IMR-90 (cell line): ENCODE measurements at regions not wholly inside any gene's neighbourhood (a gene's known extent, or its start where the extent isn't known, plus 50 kb on each side); places are given as distances from the start of the nearest gene placed in this dataset.

Experiments
- ATAC-seq: fragments of 200-7000 bp; cut with Tn5 transposase; 2 replicates; pipeline ENCODE4 v1.9.1; 2020; ENCODE audit warnings: low read depth, mild to moderate bottlenecking, moderate library complexity
- BruUV-seq: library from RNA; stranded (reverse); fragments of 400-500 nt; replicated peaks from 2 replicates; lab custom pipeline; 2021; lab: Mats Ljungman, UMichigan
- CTCF ChIA-PET: fragments of 300-600 bp; formaldehyde crosslinking; extraction: SDS; loops from one replicate; lab custom pipeline; 2021; ENCODE audit warnings: antibody characterized with exemption; lab: Yijun Ruan, JAX
- POLR2A ChIA-PET: fragments of 300-600 bp; sonication (Branson Sonifier 250); formaldehyde crosslinking; loops from one replicate; lab custom pipeline; 2022; ENCODE audit warnings: antibody characterized with exemption; ENCODE audit not compliant: unreplicated experiment; lab: Charles Lee
- DNase-seq: peaks from one replicate; pipeline ENCODE4 v3.0.0; 2013
- H2AFZ ChIP-seq: replicated peaks from 2 replicates; pipeline ENCODE3; 2013; ENCODE audit warnings: low read length, mild to moderate bottlenecking; ENCODE audit not compliant: poor library complexity
- H2AK5ac ChIP-seq: 2 replicates; pipeline ENCODE4 v1.6.1; 2013; ENCODE audit warnings: low read depth, low read length, inconsistent platforms
- H2AK9ac ChIP-seq: replicated peaks from 2 replicates; pipeline ENCODE3; 2013; ENCODE audit warnings: mild to moderate bottlenecking, low read depth, low read length, moderate library complexity; ENCODE audit not compliant: poor library complexity
- H2BK120ac ChIP-seq: 2 replicates; pipeline ENCODE4 v1.6.1; 2013; ENCODE audit warnings: low read depth, low read length, inconsistent platforms
- H2BK15ac ChIP-seq: 3 replicates; pipeline ENCODE4 v1.6.1; 2013; ENCODE audit warnings: low read depth, low read length, inconsistent platforms
- H2BK20ac ChIP-seq: 2 replicates; pipeline ENCODE4 v1.6.1; 2013; ENCODE audit warnings: low read depth, mild to moderate bottlenecking, inconsistent platforms, low read length, moderate library complexity
- H2BK5ac ChIP-seq: 2 replicates; pipeline ENCODE4 v1.6.1; 2013; ENCODE audit warnings: mild to moderate bottlenecking, low read depth, low read length, inconsistent platforms; ENCODE audit not compliant: poor library complexity, severe bottlenecking
- H3K14ac ChIP-seq: replicated peaks from 2 replicates; pipeline ENCODE4 v1.6.1; 2013; ENCODE audit warnings: low read depth, low read length, inconsistent platforms
- H3K18ac ChIP-seq: 2 replicates; pipeline ENCODE4 v1.6.1; 2013; ENCODE audit warnings: low read depth, low read length, control low read depth
- H3K23ac ChIP-seq: 2 replicates; pipeline ENCODE4 v1.6.1; 2013; ENCODE audit warnings: low read depth, low read length, inconsistent platforms
- H3K27ac ChIP-seq: 2 replicates; pipeline ENCODE4 v1.5.1; 2013; ENCODE audit warnings: mild to moderate bottlenecking, control low read depth, low read length; ENCODE audit not compliant: insufficient read depth
- H3K27me3 ChIP-seq: 2 replicates; pipeline ENCODE4 v1.6.1; 2013; ENCODE audit warnings: low read length; ENCODE audit not compliant: control insufficient read depth, insufficient read depth
- H3K36me3 ChIP-seq: 2 replicates; pipeline ENCODE4 v1.6.1; 2013; ENCODE audit warnings: low read length, mixed read lengths; ENCODE audit not compliant: control insufficient read depth, insufficient read depth
- H3K4ac ChIP-seq: 2 replicates; pipeline ENCODE4 v1.6.1; 2013; ENCODE audit warnings: low read depth, low read length, inconsistent platforms
- H3K4me1 ChIP-seq: 2 replicates; pipeline ENCODE4 v1.6.1; 2013; ENCODE audit warnings: low read length, mixed read lengths; ENCODE audit not compliant: control insufficient read depth, insufficient read depth
- H3K4me2 ChIP-seq: 2 replicates; pipeline ENCODE4 v1.6.1; 2013; ENCODE audit warnings: low read depth, mild to moderate bottlenecking, control low read depth, low read length, moderate library complexity
- H3K4me3 ChIP-seq: 2 replicates; pipeline ENCODE4 v1.5.1; 2013; ENCODE audit warnings: low read depth, mild to moderate bottlenecking, control low read depth, low read length, moderate library complexity; ENCODE audit not compliant: insufficient read depth
- H3K56ac ChIP-seq: 2 replicates; pipeline ENCODE4 v1.6.1; 2013; ENCODE audit warnings: low read length, inconsistent platforms; ENCODE audit not compliant: insufficient read depth; ENCODE audit errors: extremely low read depth
- H3K79me1 ChIP-seq, 2 experiments: 2 replicates each; pipeline ENCODE4 v1.6.1; 2013; ENCODE audit warnings: low read length in 2 of 2, inconsistent platforms in 1 of 2, low read depth in 1 of 2
- H3K9ac ChIP-seq: 2 replicates; pipeline ENCODE4 v1.6.1; 2013; ENCODE audit warnings: low read depth, low read length, control low read depth
- H3K9me1 ChIP-seq: 2 replicates; pipeline ENCODE4 v1.6.1; 2013; ENCODE audit warnings: low read length, inconsistent platforms; ENCODE audit not compliant: insufficient read depth
- H3K9me3 ChIP-seq: 2 replicates; pipeline ENCODE4 v1.6.1; 2013; ENCODE audit warnings: low read length; ENCODE audit not compliant: control insufficient read depth, insufficient read depth
- H4K20me1 ChIP-seq: 2 replicates; pipeline ENCODE4 v1.6.1; 2013; ENCODE audit warnings: low read length, inconsistent platforms; ENCODE audit not compliant: insufficient read depth
- H4K5ac ChIP-seq: 2 replicates; pipeline ENCODE4 v1.6.1; 2013; ENCODE audit warnings: mild to moderate bottlenecking, low read depth, low read length, control low read depth
- H4K8ac ChIP-seq, 2 experiments: 2 replicates each; pipeline ENCODE4 v1.6.1; 2013; ENCODE audit warnings: low read depth in 2 of 2, low read length in 2 of 2, control low read depth in 1 of 2, inconsistent platforms in 1 of 2
- H4K91ac ChIP-seq: 2 replicates; pipeline ENCODE4 v1.6.1; 2013; ENCODE audit warnings: low read depth, low read length, inconsistent platforms; ENCODE audit not compliant: insufficient read depth
- FOS ChIP-seq: fragments of 150-350 bp; IDR thresholded peaks from 2 replicates; pipeline ENCODE4 v1.6.1; 2016; ENCODE audit warnings: low read depth, low read length
- MAFK ChIP-seq: IDR thresholded peaks from 2 replicates; pipeline ENCODE4 v1.6.1; 2012; ENCODE audit warnings: low read depth, low read length, improper control_type of control experiment
- MAZ ChIP-seq: IDR thresholded peaks from 2 replicates; pipeline ENCODE4 v1.6.1; 2012; ENCODE audit warnings: low read depth, mild to moderate bottlenecking, low read length, improper control_type of control experiment, moderate library complexity, borderline replicate concordance
- MXI1 ChIP-seq: IDR thresholded peaks from 2 replicates; pipeline ENCODE4 v1.6.1; 2012; ENCODE audit warnings: low read depth, mild to moderate bottlenecking, low read length, moderate library complexity, borderline replicate concordance
- POLR2A ChIP-seq: IDR thresholded peaks from 2 replicates; pipeline ENCODE4 v1.6.1; 2012; ENCODE audit warnings: mild to moderate bottlenecking, low read depth, low read length
- WGBS, 2 experiments: methylation state at CpG; one replicate each; pipeline versions ENCODE4 v1.1.5 to v1.1.7; 2013; ENCODE audit warnings: missing lambda C conversion rate in 2 of 2; ENCODE audit not compliant: insufficient read length in 1 of 2; ENCODE audit errors: extremely low coverage in 2 of 2; 5-methylcytosine and 5-hydroxymethylcytosine counted together
- dilution Hi-C: fragments of 300-500 bp; cut with HindIII; formaldehyde crosslinking; loops from one replicate; pipeline ENCODE4 v1.14.3; 2018; ENCODE audit warnings: low sequenced_read_pairs; ENCODE audit not compliant: unreplicated experiment
- in situ Hi-C: fragments of 300-500 bp; cut with MboI; formaldehyde crosslinking; loops from 3 replicates; pipeline ENCODE4 v1.14.3; 2019; ENCODE audit warnings: low sequenced_read_pairs, inconsistent platforms, mixed read lengths
- intact Hi-C: fragments of 100-400 bp; cut with micrococcal nuclease; formaldehyde crosslinking; loops from 2 replicates; pipeline ENCODE4 v1.10.0; 2022

DNA sequence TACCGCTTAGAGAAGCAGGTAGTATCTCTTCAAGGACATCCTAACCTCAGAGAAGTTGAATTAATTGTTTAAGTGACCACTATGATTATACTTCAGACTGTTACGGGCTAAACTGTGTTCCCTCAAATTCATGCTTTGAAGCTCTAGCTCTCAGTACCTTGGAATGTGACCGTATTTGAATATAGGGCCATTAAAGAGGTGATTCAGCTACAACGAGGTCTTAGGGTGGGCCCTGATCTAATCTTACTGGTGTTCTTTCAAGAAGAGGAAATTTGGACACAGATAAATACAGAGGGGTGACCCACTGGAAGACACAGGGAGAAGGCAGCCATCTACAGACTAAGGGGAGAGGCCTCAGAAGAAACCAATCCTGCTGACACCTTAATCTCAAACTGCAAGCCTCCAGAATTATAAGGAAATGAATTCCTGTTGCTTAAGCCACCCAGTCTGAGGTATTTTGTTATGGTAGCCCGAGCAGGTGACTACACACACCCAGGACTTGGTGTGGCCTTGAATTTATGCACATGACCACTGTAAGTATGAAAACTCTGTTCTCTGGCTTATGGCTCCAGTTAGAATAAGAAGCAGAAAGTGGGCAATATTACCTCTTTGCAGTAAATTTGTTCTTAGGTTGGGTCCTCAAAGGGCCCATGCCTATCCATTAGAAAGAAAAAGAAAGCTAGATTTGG is 249.1 kb downstream of the DHX35 start:
- Histone ChIP-seq H4K91ac (no peak overlapping the region), H3K4ac (no peak overlapping the region), H3K9ac (no peak overlapping the region), H4K20me1 (no peaks in the 10 kb centered on the region), H3K18ac (no peak overlapping the region), H3K9me3 (no peaks in the 10 kb centered on the region), H3K36me3 (no peaks in the 10 kb centered on the region), H2BK5ac (no peak overlapping the region), H2AK5ac (no peak overlapping the region), H2AFZ (no peak overlapping the region), H3K4me3 (no peak overlapping the region), H3K4me2 (no peak overlapping the region), H2BK20ac (no peak overlapping the region), H3K27me3 (no peaks in the 10 kb centered on the region), H3K4me1 (no peaks in the 10 kb centered on the region), H3K23ac (no peak overlapping the region), H3K9me1 (no peaks in the 10 kb centered on the region), H4K8ac (no peak overlapping the region), H3K56ac (no peak overlapping the region), H3K27ac (no peak overlapping the region), H3K79me1 (no peaks in the 10 kb centered on the region), H2BK15ac (no peak overlapping the region), H2AK9ac (no peak overlapping the region), H2BK120ac (no peak overlapping the region), H4K5ac (no peak overlapping the region), H3K14ac (no peak overlapping the region)
- intact Hi-C loops: no loop called here
- ATAC-seq (no peak), DNase-seq (no peak)
- POLR2A ChIA-PET: no interaction called here
- WGBS, 2 experiments: 0% methylated on average over 1 of the region's 5 CpGs; no CpG with 5 or more reads in 1 of the 2 experiments
- CTCF ChIA-PET: no interaction called here
- no TSS peak for BruUV-seq
- TF ChIP-seq MAFK (no peak), MXI1 (no peak), POLR2A (no peak), MAZ (no peak), FOS (no peak)
- dilution Hi-C loops: no loop called here
- in situ Hi-C loops: no loop called here
